T-helper 1 cell treated with Interleukin-12 subunit alpha and Interleukin-12 subunit beta and Interleukin-4 antibody, amounts not matched to agents 30 μg/mL and 1 μg/mL, for 36 hours (primary cell): ENCODE measurements at regions not wholly inside any gene's neighbourhood (a gene's known extent, or its start where the extent isn't known, plus 50 kb on each side); places are given as distances from the start of the nearest gene placed in this dataset.
"Not testable (repeated sequence)": the region's sequence is repeated elsewhere in the genome, so short reads cannot be mapped to it uniquely, and the experiment has no call there.

Experiments used
- H3K27ac Mint-ChIP-seq: one replicate; pipeline ENCODE4 v1.8.0; 2021; ENCODE audit warnings: mild to moderate bottlenecking, mixed read lengths
- H3K27me3 Mint-ChIP-seq: one replicate; pipeline ENCODE4 v1.8.0; 2021; ENCODE audit warnings: low read depth, mixed read lengths
- H3K36me3 Mint-ChIP-seq: one replicate; pipeline ENCODE4 v1.8.0; 2021; ENCODE audit warnings: low read depth, mixed read lengths
- H3K4me1 Mint-ChIP-seq: one replicate; pipeline ENCODE4 v1.8.0; 2021; ENCODE audit warnings: low read depth, mixed read lengths
- H3K4me3 Mint-ChIP-seq: one replicate; pipeline ENCODE4 v1.8.0; 2021; ENCODE audit warnings: mild to moderate bottlenecking, moderate library complexity, mixed read lengths
- H3K9me3 Mint-ChIP-seq: one replicate; pipeline ENCODE4 v1.8.0; 2021; ENCODE audit warnings: mixed read lengths

DNA sequence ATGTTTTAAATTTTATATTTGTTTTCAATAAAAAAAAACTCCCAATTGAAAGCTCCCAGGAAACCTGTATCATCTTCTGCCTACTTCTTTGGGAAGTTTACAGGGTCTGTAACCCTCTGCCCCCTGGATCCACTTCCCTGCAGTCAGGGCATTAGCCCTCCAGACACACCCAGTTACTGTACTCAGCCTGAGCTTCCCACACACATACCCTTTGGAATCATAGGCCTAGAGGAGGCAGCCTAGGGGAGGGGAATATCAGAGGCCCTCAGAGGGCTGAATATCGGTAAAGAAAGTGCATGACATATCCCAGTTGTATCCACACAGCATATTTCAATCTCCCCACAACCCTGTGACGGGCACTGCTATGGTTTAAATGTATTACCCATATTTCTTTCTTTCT lies 56.2 kb upstream of the TFPI start:
- not testable (repeated sequence) for H3K36me3 Mint-ChIP-seq

DNA sequence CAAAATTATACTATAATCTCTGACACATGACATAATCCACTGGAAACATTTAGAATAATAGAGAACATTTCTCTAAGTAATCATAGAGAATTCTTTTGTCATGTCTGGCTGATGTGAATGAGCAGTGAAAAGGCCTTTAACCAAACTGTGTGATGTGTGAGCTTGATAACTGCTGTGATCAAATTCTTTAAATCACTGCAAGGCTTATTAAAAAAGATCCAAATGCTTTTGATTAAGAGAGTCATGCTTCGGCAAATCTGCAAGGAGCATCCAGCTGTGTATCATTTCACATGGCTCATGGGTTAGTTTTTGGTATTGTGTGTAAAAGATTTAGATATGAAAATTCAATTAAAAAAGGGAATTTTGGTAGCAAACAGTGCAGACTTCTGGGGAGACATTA lies 58.6 kb upstream of the TFPI start:
- no peak overlapping the region for H3K4me3 Mint-ChIP-seq
- H3K4me1 Mint-ChIP-seq = no peaks in the 10 kb centered on the region
- H3K36me3 Mint-ChIP-seq = no peaks in the 10 kb centered on the region
- no peaks in the 10 kb centered on the region for H3K27me3 Mint-ChIP-seq
- no peaks in the 10 kb centered on the region for H3K9me3 Mint-ChIP-seq
- no peak overlapping the region for H3K27ac Mint-ChIP-seq

More for the DNA sequence above, 56.2 kb upstream of the TFPI start:
- not testable (repeated sequence) for H3K27ac Mint-ChIP-seq, H3K4me1 Mint-ChIP-seq, H3K9me3 Mint-ChIP-seq, H3K4me3 Mint-ChIP-seq, H3K27me3 Mint-ChIP-seq

DNA sequence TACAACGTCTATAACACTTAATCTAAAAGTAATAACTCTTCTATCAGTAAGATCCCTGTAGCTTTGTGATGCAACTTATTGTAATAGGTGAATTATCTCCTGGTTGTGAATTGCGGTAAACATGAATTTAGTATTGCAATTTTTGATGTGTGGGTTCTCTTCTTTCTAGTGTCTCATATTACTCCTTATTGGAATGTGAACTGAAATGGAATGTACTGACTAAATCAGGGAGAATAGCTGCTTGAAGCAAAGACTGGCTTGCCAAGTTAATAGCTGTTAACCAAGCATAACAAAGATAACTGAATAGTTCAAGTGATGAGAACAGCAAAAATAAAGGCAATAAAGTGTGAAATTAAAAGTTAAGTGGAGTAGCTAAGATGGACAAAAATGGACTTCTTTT lies 60.5 kb upstream of the TFPI start:
- Mint-ChIP-seq H3K27ac (no peak overlapping the region), H3K36me3 (no peaks in the 10 kb centered on the region), H3K9me3 (no peaks in the 10 kb centered on the region), H3K4me1 (no peaks in the 10 kb centered on the region), H3K4me3 (no peak overlapping the region), H3K27me3 (no peaks in the 10 kb centered on the region)

DNA sequence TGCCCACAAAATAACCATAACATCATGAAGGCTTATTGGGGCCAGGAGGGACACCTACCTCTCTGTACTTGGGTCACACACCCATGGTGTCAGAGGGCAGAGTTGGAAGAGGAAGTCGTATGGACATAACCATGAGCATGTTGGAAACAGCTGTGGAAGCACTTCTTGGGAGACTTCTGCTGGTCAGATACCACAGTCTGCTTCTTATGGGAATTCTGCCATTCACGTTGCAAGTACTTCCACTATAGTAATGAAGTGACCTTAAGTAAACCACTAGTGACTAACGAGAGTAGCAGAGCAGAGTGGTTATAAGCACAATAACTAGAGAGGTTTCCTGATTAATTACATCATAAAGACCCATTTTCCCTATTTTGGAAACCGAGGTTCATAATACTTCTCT lies 61.1 kb upstream of the TFPI start:
- no peak overlapping the region for H3K27ac Mint-ChIP-seq
- no peaks in the 10 kb centered on the region for H3K36me3 Mint-ChIP-seq
- H3K4me3 Mint-ChIP-seq = no peak overlapping the region
- no peaks in the 10 kb centered on the region for H3K4me1 Mint-ChIP-seq
- no peaks in the 10 kb centered on the region for H3K27me3 Mint-ChIP-seq
- H3K9me3 Mint-ChIP-seq = no peaks in the 10 kb centered on the region

DNA sequence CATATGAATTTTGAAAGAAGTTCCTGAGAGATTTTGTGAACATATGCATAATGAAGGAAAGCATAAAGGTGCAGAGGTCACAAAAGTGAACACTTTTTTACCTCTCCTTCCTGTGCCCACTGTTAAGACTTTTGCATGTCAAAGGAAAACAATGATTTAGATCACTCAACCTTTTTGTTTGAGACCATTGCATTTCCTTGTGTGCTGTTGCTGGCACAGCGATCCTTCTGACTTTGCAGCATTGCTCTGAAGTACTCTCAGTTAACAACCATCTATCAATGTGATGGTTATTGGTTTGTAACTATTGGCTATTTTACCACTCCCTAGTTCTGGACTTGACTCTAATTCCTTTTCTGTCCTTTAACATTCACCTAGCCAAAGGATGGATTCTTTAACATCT lies 61.7 kb upstream of the TFPI start:
- Mint-ChIP-seq H3K4me3 (no peak overlapping the region), H3K4me1 (no peaks in the 10 kb centered on the region), H3K9me3 (no peaks in the 10 kb centered on the region), H3K27ac (no peak overlapping the region), H3K27me3 (no peaks in the 10 kb centered on the region), H3K36me3 (no peaks in the 10 kb centered on the region)

DNA sequence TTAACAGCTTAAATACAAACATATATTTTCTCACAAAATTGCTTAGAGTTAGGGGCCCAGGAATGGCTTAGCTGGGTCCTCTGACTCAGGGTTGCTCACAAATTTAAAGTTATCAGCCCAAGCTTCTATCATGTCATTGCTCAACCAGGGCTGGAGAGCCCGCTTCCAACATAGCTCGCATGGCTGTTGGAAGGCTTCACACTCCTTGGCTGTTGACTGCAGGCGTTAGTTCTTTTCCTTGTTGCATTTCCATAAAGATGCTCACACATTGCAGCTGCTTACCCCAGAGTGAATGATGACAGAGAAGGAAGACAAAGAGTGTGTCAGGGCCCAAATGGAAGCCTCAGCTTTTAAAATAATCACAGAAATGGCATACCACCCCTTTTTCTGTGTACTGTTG lies 62.9 kb upstream of the TFPI start:
- Mint-ChIP-seq H3K9me3 (no peaks in the 10 kb centered on the region), H3K27me3 (no peaks in the 10 kb centered on the region), H3K36me3 (no peaks in the 10 kb centered on the region), H3K4me3 (no peak overlapping the region), H3K4me1 (no peaks in the 10 kb centered on the region), H3K27ac (no peak overlapping the region)

DNA sequence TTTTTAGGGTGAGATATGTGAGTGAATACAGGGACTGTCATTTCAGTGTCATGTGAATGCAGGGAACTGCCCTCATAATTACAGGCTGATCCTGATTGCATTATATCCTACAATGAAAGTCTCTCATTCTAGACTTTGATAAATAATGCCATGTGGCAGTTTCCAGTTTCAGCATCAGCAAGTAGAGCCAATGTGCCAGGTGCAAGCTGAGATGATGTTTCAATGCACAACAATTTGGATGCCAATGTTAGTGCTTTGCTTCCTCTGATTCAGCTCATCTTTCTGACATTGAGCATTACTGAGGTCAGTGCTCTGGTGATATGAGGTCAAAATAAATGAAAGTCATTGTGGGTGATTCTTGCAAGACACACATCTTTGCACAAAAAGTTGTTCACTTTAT lies 63.7 kb upstream of the TFPI start:
- H3K27me3 Mint-ChIP-seq = no peaks in the 10 kb centered on the region
- no peak overlapping the region for H3K27ac Mint-ChIP-seq
- no peaks in the 10 kb centered on the region for H3K4me1 Mint-ChIP-seq
- H3K9me3 Mint-ChIP-seq = no peaks in the 10 kb centered on the region
- no peaks in the 10 kb centered on the region for H3K36me3 Mint-ChIP-seq
- no peak overlapping the region for H3K4me3 Mint-ChIP-seq

DNA sequence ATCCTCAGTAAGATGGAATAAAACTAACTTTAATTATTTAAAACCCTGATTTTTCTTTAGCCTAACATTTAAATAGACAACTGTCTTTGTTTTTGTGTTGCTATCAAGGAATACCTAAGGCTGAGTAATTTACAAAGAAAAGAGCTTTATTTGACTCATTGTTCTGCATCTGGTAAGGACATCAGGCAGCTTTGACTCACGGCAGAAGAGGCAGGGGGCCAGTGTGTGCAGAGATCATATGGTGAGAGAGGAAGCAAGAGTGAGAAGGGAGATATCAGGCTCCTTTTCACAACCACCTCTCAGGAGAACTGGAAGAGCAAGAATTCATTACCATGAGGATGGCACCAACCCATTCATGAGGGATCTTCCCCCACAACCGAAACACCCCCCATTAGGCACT lies 64.6 kb upstream of the TFPI start:
- Mint-ChIP-seq H3K4me1 (no peaks in the 10 kb centered on the region), H3K27me3 (no peaks in the 10 kb centered on the region), H3K27ac (no peak overlapping the region), H3K9me3 (no peaks in the 10 kb centered on the region), H3K36me3 (no peaks in the 10 kb centered on the region), H3K4me3 (no peak overlapping the region)

DNA sequence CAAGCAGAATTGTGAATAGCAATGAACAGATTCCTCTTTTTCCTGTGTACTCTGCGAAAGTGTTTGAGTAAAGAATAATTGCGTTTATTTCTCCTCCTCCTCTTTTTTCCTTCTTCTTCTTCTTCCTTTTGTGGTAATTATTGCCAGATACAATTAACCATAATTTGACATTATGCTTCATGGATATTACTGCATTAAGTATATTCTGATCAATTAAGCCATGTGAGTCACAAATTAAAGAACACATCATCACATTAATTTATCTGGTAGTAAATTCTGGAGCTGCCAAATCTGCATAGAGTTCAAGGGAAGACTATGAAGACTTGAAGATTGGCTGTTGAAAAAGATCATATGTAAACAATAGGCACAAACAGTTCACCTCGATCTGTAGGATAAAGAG lies 72.9 kb upstream of the TFPI start:
- Mint-ChIP-seq H3K27ac (no peak overlapping the region), H3K27me3 (no peaks in the 10 kb centered on the region), H3K9me3 (no peaks in the 10 kb centered on the region), H3K36me3 (no peaks in the 10 kb centered on the region), H3K4me3 (no peak overlapping the region), H3K4me1 (no peaks in the 10 kb centered on the region)

DNA sequence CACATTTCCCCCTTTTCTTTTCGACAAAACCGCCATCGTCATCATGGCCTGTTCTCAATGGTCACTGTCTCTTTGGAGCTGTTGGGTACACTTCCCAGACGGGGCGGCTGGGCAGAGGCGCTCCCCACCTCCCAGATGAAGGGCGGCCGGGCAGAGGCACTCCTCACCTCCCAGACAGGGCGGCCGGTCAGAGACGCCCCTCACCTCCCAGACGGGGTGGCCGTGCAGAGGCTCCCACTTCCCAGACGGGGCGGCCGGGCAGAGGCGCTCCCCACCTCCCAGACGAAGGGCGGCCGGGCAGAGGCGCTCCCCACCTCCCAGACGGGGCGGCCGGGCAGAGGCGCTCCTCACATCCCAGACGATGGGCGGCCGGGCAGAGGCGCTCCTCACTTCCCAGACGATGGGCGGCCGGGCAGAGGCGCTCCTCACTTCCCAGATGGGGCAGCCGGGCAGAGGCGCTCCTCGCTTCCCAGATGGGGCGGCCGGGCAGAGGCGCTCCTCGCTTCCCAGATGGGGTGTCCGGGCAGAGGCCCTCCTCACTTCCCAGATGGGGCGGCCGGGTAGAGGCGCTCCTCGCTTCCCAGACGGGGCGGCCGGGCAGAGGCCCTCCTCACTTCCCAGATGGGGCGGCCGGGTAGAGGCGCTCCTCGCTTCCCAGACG lies 82.6 kb upstream of the TFPI start:
- not testable (repeated sequence) for H3K9me3 Mint-ChIP-seq, H3K4me3 Mint-ChIP-seq, H3K27me3 Mint-ChIP-seq, H3K36me3 Mint-ChIP-seq, H3K4me1 Mint-ChIP-seq, H3K27ac Mint-ChIP-seq

DNA sequence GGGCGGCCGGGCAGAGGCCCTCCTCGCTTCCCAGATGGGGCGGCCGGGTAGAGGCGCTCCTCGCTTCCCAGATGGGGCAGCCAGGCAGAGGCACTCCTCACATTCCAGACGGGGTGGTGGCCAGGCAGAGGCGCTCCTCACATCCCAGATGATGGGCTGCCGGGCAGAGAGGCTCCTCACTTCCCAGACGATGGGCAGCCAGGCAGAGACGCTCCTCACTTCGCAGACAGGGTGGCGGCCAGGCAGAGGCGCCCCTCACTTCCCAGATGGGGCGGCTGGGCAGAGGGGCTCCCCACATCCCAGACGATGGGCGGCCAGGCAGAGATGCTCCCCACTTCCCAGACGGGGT lies 83.1 kb upstream of the TFPI start:
- H3K27ac Mint-ChIP-seq, H3K4me1 Mint-ChIP-seq, H3K4me3 Mint-ChIP-seq, H3K9me3 Mint-ChIP-seq, H3K27me3 Mint-ChIP-seq, H3K36me3 Mint-ChIP-seq: not testable (repeated sequence)

DNA sequence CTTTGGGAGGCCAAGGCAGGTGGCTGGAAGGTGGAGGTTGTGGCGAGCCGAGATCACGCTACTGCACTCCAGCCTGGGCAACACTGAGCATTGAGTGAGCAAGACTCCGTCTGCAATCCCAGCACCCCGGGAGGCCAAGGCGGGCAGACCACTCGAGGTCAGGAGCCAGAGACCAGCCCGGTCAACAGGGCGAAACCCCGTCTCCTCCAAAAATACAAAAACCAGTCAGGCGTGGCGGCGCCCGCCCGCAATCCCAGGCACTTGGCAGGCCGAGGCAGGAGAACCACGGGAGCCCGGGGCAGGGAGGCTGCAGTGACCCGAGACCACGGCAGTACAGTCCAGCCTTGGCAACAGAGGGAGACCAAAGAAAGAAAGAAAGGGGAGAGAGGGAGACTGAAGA lies 83.5 kb upstream of the TFPI start:
- H3K4me3 Mint-ChIP-seq, H3K27me3 Mint-ChIP-seq, H3K4me1 Mint-ChIP-seq, H3K9me3 Mint-ChIP-seq, H3K36me3 Mint-ChIP-seq, H3K27ac Mint-ChIP-seq: not testable (repeated sequence)

DNA sequence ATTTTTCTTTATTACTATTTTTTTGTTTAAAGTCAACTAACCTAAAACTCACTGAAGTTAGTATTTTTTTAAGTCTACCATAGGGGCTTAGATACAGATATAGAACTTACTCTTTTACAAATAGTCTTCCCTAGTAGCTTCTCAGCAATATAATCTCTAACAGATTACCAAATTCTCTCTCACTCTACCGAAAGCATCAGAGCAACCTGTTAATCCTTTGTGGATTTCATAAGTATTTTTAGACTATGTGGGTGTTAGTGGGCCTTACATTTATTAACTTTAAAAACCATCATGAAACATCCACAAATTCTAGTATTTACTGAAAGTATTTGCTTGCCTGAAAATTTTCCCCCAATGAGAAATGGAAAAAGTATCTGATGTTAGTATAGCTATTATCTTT lies 84.6 kb upstream of the TFPI start:
- no peaks in the 10 kb centered on the region for H3K9me3 Mint-ChIP-seq
- no peaks in the 10 kb centered on the region for H3K4me1 Mint-ChIP-seq
- H3K36me3 Mint-ChIP-seq = no peaks in the 10 kb centered on the region
- no peak overlapping the region for H3K4me3 Mint-ChIP-seq
- H3K27ac Mint-ChIP-seq = no peak overlapping the region
- no peaks in the 10 kb centered on the region for H3K27me3 Mint-ChIP-seq

DNA sequence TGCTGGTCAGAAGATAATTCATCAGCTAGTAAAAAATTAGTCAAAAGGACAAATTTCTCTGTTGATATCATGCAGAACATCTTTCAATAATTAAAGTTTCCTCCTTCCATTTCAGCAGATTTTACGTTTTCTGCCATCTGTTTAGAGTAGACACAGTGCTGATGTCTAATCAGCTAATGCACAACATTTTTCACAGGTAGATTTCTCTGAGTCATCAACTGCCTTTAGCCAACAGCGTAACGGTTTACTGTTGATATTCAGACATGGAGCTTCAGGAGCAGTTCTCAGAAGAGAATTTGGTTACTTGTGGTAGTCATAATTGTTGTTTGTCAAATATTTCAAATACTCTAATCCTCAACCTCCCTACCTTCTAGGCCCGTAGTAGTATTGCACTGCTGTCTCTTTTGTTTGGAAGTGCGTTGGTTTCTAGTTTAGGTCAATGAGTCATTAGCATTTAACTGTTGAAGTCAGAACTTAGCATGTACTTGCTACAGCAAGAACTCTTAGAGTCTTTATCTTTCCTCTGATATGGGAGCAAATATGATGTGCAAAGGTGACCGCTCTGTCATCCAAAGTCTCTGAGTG lies 86.8 kb upstream of the TFPI start:
- Mint-ChIP-seq H3K36me3 (no peaks in the 10 kb centered on the region), H3K4me3 (no peak overlapping the region), H3K9me3 (no peaks in the 10 kb centered on the region), H3K4me1 (no peaks in the 10 kb centered on the region), H3K27ac (no peak overlapping the region), H3K27me3 (no peaks in the 10 kb centered on the region)

DNA sequence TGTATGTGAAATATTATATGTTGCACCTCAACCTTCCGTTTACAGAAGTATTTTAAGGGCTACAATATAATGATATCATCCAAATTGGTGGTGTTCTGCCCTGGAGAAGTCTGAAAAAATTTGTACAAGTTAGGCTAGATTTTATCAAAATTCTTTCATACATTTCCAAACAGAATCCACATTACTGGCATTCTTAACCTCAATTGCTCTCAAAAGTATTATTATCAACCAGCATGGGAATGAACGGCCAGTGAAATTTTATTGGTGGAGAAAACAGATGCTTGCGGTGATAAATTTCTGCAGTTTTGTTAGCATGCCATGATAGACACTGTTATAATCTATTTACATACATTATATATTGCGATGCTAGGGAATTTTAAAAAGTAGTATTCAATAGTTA lies 88.3 kb upstream of the TFPI start:
- H3K9me3 Mint-ChIP-seq = no peaks in the 10 kb centered on the region
- no peak overlapping the region for H3K4me3 Mint-ChIP-seq
- H3K27me3 Mint-ChIP-seq = no peaks in the 10 kb centered on the region
- H3K36me3 Mint-ChIP-seq = no peaks in the 10 kb centered on the region
- H3K27ac Mint-ChIP-seq = no peak overlapping the region
- H3K4me1 Mint-ChIP-seq = no peaks in the 10 kb centered on the region

DNA sequence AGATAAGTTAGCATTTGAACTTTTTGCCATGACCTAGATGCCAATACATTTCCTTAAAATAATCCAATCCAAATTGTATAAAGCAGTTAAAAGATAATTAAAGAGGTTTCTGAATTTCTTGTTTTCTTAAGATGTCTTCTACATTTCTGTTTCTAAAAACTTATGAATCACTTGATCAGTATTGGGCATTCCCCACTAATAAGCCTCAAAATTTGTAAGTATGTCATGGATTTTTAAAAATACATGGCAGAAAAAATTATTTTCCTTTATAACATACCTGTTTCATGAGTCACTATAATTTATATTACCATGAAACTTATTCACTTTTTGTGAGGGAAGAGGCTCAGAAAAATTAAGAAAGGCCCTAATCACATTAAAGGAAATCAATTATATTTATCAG lies 90.3 kb upstream of the TFPI start:
- Mint-ChIP-seq H3K27me3 (no peaks in the 10 kb centered on the region), H3K4me1 (no peaks in the 10 kb centered on the region), H3K4me3 (no peak overlapping the region), H3K9me3 (no peaks in the 10 kb centered on the region), H3K27ac (no peak overlapping the region), H3K36me3 (no peaks in the 10 kb centered on the region)
